ENCODE measurements at regions not wholly inside any gene's neighbourhood (a gene's known extent, or its start where the extent isn't known, plus 50 kb on each side); places are given as distances from the start of the nearest gene placed in this dataset.

DNA sequence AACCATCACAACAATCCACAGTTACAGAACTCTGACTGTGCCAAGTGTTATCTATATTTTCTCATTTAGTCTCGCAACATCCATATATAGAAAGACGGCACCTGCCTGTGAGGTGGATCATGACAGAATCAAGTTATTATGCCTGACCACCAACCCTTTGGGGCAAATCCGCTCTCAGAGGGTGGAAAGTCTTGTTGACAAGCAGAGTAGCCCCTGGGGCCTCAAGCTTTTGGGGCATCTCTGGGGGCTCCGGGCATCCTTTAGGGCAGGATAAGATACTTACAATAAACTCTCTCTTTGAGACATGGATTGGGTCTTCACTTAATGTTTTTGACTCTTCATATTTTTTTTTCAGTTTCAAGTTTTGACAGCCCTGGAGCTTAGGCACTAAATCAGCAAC is 150.5 kb upstream of the NAV2 start:
- TF ChIP-seq USF2 (CRISPR knock-in tag; IDR thresholded peaks at IDR 0.05) (no peak), HDAC1 (IDR thresholded peaks at IDR 0.05) (no peak), TAF1 (IDR thresholded peaks at IDR 0.05; ENCODE audit: control insufficient read depth, extremely low read depth, insufficient read depth, low read length, severe bottlenecking) (no peak), CBX8 (IDR thresholded peaks at IDR 0.05; ENCODE audit: borderline replicate concordance, extremely low read depth, low read depth, low read length, poor library complexity, severe bottlenecking) (no peak), MAFK (IDR thresholded peaks at IDR 0.05; ENCODE audit: low read length) (no peak)
- TF ChIP-seq, protein P1, sequence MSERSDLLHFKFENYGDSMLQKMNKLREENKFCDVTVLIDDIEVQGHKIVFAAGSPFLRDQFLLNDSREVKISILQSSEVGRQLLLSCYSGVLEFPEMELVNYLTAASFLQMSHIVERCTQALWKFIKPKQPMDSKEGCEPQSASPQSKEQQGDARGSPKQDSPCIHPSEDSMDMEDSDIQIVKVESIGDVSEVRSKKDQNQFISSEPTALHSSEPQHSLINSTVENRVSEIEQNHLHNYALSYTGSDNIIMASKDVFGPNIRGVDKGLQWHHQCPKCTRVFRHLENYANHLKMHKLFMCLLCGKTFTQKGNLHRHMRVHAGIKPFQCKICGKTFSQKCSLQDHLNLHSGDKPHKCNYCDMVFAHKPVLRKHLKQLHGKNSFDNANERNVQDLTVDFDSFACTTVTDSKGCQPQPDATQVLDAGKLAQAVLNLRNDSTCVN (CRISPR knock-in tag; IDR thresholded peaks at IDR 0.05) = no peak
